ENCODE measurements at regions not wholly inside any gene's neighbourhood (a gene's known extent, or its start where the extent isn't known, plus 50 kb on each side); places are given as distances from the start of the nearest gene placed in this dataset.

- Histone ChIP-seq H3K36me3 (no peaks in the 10 kb centered on the region), H3K4me3 (no peak overlapping the region), H3K27me3 (no peaks in the 10 kb centered on the region), H3K9me3 (no peaks in the 10 kb centered on the region)
- no peak for DNase-seq
Measured at GRCh38 chr6:91705646-91706045, 1118.8 kb upstream of the MAP3K7 start.

GRCh38 chr6:91704531-91704930 lies 1117.7 kb upstream of the MAP3K7 start:
- no peak for DNase-seq
- H3K27me3 ChIP-seq, result no peaks in the 10 kb centered on the region
- no peaks in the 10 kb centered on the region for H3K36me3 ChIP-seq
- H3K4me3 ChIP-seq, result no peak overlapping the region
- no peaks in the 10 kb centered on the region for H3K9me3 ChIP-seq

DNA sequence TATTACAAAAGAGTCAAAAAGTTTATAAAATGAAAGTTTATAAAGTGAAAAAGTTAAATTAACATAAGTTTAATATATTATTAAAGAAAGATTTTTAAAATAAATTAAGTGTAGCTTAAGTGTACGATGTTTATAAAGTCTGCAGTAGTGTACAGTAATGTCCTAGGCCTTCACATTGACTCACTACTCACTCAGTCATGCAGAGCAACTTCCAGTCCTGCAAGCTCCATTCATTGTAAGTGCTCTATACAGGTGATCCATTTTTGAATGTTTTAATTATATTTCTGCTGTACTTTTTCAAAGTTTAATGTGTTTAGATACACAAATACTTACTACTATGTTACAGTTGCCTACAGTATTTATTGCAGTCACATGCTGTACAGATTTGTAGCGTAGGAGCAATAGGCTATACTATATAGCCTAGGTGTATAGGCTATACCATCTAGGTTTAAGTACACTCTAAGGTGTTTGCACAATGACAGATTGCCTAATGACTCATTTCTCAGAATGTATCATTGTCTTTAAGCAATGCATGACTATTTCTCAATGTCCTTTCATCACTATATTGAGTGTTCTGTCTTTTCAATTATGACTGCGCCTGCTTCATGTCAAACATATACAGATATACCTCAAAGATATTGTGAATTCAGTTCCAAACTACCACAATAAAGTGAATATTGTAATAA lies 1110.3 kb upstream of the MAP3K7 start:
- no peak overlapping the region for H3K4me3 ChIP-seq
- H3K27me3 ChIP-seq, result no peaks in the 10 kb centered on the region
- no peaks in the 10 kb centered on the region for H3K9me3 ChIP-seq
- no peak for DNase-seq
- no peaks in the 10 kb centered on the region for H3K36me3 ChIP-seq

- H3K27me3 ChIP-seq, result no peaks in the 10 kb centered on the region
- DNase-seq, result no peak
- H3K4me3 ChIP-seq, result no peak overlapping the region
- H3K9me3 ChIP-seq, result no peaks in the 10 kb centered on the region
- H3K36me3 ChIP-seq, result no peaks in the 10 kb centered on the region
Measured at GRCh38 chr6:91695221-91695620, 1108.3 kb upstream of the MAP3K7 start.

- Histone ChIP-seq H3K27me3 (no peaks in the 10 kb centered on the region), H3K9me3 (no peaks in the 10 kb centered on the region), H3K36me3 (no peaks in the 10 kb centered on the region), H3K4me3 (no peak overlapping the region)
- peak; percentile 30 for DNase-seq
Measured at GRCh38 chr6:91694016-91694654, 1107.3 kb upstream of the MAP3K7 start.

- H3K9me3 ChIP-seq, result no peaks in the 10 kb centered on the region
- H3K27me3 ChIP-seq, result no peaks in the 10 kb centered on the region
- DNase-seq, result no peak
- no peak overlapping the region for H3K4me3 ChIP-seq
- H3K36me3 ChIP-seq, result no peaks in the 10 kb centered on the region
Measured at GRCh38 chr6:91691449-91691848, 1104.6 kb upstream of the MAP3K7 start.

DNA sequence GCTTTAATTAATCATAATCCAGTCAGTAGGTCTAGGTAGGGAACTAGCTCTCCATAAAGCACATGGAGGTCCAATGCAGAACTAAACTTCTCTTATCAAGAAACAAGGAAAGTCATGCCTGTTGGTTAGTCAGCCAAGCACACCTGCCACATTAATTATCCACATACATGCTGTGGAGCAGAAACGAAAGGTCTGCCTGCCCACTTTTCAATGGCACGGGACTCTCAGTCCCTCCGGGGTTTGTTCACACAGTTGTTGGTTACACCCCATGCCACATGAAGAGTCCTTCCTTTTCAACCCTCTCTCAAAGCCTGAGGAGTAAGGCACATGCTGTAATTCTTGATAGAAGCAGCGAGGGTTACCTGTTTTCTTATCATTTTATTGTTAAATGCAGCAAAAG lies 1096.4 kb upstream of the MAP3K7 start:
- DNase-seq, result no peak
- Histone ChIP-seq H3K9me3 (no peaks in the 10 kb centered on the region), H3K36me3 (no peaks in the 10 kb centered on the region), H3K27me3 (no peaks in the 10 kb centered on the region), H3K4me3 (no peak overlapping the region)

DNA sequence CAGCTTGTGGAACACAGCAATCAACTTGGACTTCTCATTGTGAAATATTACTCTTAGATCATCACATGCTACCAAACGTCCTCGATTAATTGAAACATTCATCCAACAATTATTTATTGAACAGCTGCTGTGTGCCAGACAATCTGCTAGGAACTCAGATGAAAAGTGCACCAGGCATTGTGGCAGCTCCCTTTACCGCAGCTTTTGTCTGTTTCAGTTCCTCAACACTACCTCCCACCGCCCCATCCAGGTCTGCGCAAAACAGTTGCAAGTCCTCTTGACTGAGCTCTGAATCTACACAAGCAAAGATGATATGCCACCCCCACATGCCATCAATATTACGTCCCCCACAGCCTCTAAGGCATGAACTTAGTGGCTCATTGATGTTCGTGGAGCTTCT lies 1094.4 kb upstream of the MAP3K7 start:
- Histone ChIP-seq H3K27me3 (no peaks in the 10 kb centered on the region), H3K36me3 (no peaks in the 10 kb centered on the region), H3K4me3 (no peak overlapping the region), H3K9me3 (no peaks in the 10 kb centered on the region; the same call in 1 of the 2 replicates)
- DNase-seq, result no peak

DNA sequence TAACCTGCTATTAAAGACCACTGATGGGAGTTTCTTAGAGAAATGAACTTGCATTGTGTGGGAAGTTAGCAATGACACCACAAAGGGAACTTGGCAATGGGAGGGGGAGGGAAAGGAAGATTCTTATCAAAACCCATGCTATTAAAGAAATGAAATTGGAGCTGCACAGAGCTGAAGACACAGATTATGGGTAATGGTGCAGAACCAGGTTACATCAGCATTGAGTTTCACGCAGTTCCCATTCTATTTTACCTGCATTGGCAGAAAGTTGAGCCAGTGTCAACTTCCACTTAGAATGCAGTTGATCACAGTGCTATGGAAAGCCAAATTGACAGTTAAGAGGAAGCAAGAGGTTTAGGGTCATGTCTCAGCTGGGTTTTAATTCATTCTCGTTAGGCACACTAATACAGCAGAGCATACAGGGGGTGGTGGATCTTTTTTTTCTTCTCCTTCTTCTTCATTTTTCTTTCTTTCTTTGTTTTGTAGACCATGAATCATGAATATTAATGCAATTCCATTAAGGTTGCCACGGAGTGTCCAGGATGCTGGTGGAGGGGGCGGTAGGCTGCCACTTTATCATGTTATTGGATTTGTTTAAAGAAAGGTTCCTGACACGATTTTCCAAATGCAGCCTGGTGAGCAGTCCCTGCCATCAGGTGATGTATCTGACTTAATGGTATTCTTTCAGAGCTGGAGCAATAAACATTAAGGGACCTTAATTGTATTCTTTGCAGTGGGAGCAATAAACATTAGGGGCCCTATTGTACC lies 1092.0 kb upstream of the MAP3K7 start:
- H3K27me3 ChIP-seq, result no peaks in the 10 kb centered on the region
- no peak for DNase-seq
- H3K4me3 ChIP-seq, result no peak overlapping the region
- H3K36me3 ChIP-seq, result no peaks in the 10 kb centered on the region
- no peaks in the 10 kb centered on the region; the same call in 1 of the 2 replicates for H3K9me3 ChIP-seq

- Histone ChIP-seq H3K4me3 (no peak overlapping the region), H3K36me3 (no peaks in the 10 kb centered on the region), H3K27me3 (no peaks in the 10 kb centered on the region), H3K9me3 (no peaks in the 10 kb centered on the region)
- no peak for DNase-seq
Measured at GRCh38 chr6:91672201-91672600, 1085.3 kb upstream of the MAP3K7 start.

GRCh38 chr6:91669871-91670268 lies 1083.0 kb upstream of the MAP3K7 start:
- no peak overlapping the region for H3K4me3 ChIP-seq
- no peak for DNase-seq
- no peaks in the 10 kb centered on the region for H3K36me3 ChIP-seq
- H3K27me3 ChIP-seq, result no peaks in the 10 kb centered on the region
- H3K9me3 ChIP-seq, result no peaks in the 10 kb centered on the region

GRCh38 chr6:91669154-91669870 lies 1082.4 kb upstream of the MAP3K7 start:
- no peak overlapping the region for H3K4me3 ChIP-seq
- no peaks in the 10 kb centered on the region for H3K27me3 ChIP-seq
- no peak for DNase-seq
- no peaks in the 10 kb centered on the region for H3K36me3 ChIP-seq
- H3K9me3 ChIP-seq, result no peaks in the 10 kb centered on the region

GRCh38 chr6:91667596-91667995 lies 1080.7 kb upstream of the MAP3K7 start:
- no peak for DNase-seq
- no peaks in the 10 kb centered on the region for H3K27me3 ChIP-seq

DNA sequence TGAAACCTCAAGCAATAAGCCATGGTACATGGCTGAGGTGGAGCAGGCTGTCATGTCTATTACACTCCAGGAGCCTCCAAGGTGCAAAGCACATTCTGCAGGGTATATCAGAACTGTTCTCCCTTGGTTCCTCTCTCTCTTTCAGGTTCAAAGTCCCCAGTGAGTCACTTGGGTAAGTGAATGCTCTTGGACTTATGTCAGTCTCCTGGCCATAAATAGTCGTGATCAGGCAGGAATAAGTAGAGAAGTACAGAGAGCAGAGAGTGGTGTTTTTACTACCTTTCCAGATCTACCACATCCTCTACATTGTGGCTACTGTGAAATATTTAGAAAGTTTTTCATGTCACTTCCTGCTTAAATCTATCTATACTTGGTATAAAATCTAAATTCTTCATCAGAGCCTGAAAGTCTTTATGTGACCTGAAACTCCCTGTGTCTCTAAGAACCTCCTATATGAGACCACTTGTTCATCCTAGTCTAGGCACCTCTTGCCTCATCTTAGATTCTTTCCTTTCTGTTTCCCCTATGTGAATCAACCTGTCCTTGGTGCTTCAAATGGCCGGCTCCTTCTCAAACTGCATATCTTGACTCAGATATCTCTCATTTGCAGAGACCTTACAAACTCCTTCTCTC lies 1077.6 kb upstream of the MAP3K7 start:
- no peaks in the 10 kb centered on the region for H3K9me3 ChIP-seq
- H3K4me3 ChIP-seq, result no peak overlapping the region

More at GRCh38 chr6:91667596-91667995, 1080.7 kb upstream of the MAP3K7 start:
- H3K4me3 ChIP-seq, result no peak overlapping the region
- H3K9me3 ChIP-seq, result no peaks in the 10 kb centered on the region
- H3K36me3 ChIP-seq, result no peaks in the 10 kb centered on the region

DNA sequence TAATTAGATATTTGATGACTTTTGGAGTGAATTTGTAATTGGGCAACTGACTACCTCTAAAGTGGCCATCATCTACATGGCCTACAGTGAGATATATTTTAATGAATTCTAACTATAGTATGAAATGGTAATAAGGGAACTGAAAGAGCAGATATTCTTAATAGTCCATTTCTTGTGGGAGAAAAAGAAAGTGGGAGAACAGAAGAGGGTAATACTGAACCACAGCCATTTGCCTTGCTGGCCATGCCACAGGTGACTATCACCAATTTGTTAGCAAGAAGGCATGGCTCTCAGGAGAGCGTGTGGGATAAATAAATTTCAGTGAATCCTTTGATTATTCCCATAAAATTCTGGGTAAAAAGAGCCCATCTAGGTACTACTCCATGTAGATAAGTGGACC lies 1074.0 kb upstream of the MAP3K7 start:
- H3K36me3 ChIP-seq, result no peaks in the 10 kb centered on the region
- H3K4me3 ChIP-seq, result no peak overlapping the region
- DNase-seq, result no peak
- H3K9me3 ChIP-seq, result no peaks in the 10 kb centered on the region
- no peaks in the 10 kb centered on the region for H3K27me3 ChIP-seq

More for the DNA sequence above, 1077.6 kb upstream of the MAP3K7 start:
- Histone ChIP-seq H3K27me3 (no peaks in the 10 kb centered on the region), H3K36me3 (no peaks in the 10 kb centered on the region)
- DNase-seq, result no peak

DNA sequence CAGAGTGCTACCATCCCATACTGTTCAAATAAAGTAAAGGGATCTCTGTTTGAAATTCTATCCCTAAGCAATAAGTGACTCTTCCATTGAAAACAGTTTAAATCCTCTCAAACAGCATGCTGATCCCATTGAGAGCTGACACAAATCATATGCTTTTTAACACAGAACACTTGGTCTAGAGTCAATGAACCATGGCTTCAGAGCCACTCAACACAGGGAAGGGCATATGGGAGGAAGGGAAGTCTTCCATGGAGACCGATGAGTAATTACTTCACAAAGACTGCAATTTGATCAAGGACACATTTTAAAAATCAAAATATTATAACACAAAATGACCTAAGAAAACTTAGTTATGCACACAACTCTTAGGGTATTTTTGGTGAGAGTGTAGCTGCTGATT lies 1073.0 kb upstream of the MAP3K7 start:
- no peak overlapping the region for H3K4me3 ChIP-seq
- no peaks in the 10 kb centered on the region for H3K9me3 ChIP-seq
- DNase-seq, result no peak

GRCh38 chr6:91654793-91655192 lies 1067.9 kb upstream of the MAP3K7 start:
- no peaks in the 10 kb centered on the region for H3K27me3 ChIP-seq
- no peak for DNase-seq
- no peaks in the 10 kb centered on the region for H3K9me3 ChIP-seq
- H3K4me3 ChIP-seq, result no peak overlapping the region
- no peaks in the 10 kb centered on the region for H3K36me3 ChIP-seq

More for the DNA sequence above, 1073.0 kb upstream of the MAP3K7 start:
- no peaks in the 10 kb centered on the region for H3K27me3 ChIP-seq
- no peaks in the 10 kb centered on the region for H3K36me3 ChIP-seq

All from MG63 (cell line).